ENCODE measurements at regions not wholly inside any gene's neighbourhood (a gene's known extent, or its start where the extent isn't known, plus 50 kb on each side); places are given as distances from the start of the nearest gene placed in this dataset.
A peak's percentile ranks its signal among the peaks of the same experiment; 100 is the strongest.

GRCh38 chr2:64338910-64339500, 115.0 kb upstream of the LGALSL start:
- DNase-seq (ENCODE audit: low spot score) = peak; percentile 72

GRCh38 chr2:64341461-64341860, 112.5 kb upstream of the LGALSL start:
- no peak for DNase-seq (ENCODE audit: low spot score)

GRCh38 chr2:64342195-64343099, 111.5 kb upstream of the LGALSL start:
- peak; percentile 88 for DNase-seq (ENCODE audit: low spot score)

- no peak for DNase-seq (ENCODE audit: low spot score)
Observed at GRCh38 chr2:64344999-64345576, 108.9 kb upstream of the LGALSL start.

- DNase-seq (ENCODE audit: low spot score) = no peak
Observed at GRCh38 chr2:64345998-64346397, 108.0 kb upstream of the LGALSL start.

GRCh38 chr2:64348386-64349130, 105.4 kb upstream of the LGALSL start:
- DNase-seq (ENCODE audit: low spot score) = peak; percentile 73

GRCh38 chr2:64349131-64349530, 104.8 kb upstream of the LGALSL start:
- DNase-seq (ENCODE audit: low spot score) = no peak

GRCh38 chr2:64350996-64351395, 103.0 kb upstream of the LGALSL start:
- DNase-seq (ENCODE audit: low spot score) = no peak

GRCh38 chr2:64352292-64352691, 101.7 kb upstream of the LGALSL start:
- peak; percentile 84 for DNase-seq (ENCODE audit: low spot score)

- DNase-seq (ENCODE audit: low spot score) = peak; percentile 96
Observed at GRCh38 chr2:64354857-64355680, 98.9 kb upstream of the LGALSL start.

- DNase-seq (ENCODE audit: low spot score) = no peak
Observed at GRCh38 chr2:64356906-64357305, 97.1 kb upstream of the LGALSL start.

- peak; percentile 74 for DNase-seq (ENCODE audit: low spot score)
Observed at GRCh38 chr2:64359171-64359891, 94.6 kb upstream of the LGALSL start.

- DNase-seq (ENCODE audit: low spot score) = peak; percentile 97
Observed at GRCh38 chr2:64359892-64360657, 93.9 kb upstream of the LGALSL start.

- no peak for DNase-seq (ENCODE audit: low spot score)
Observed at GRCh38 chr2:64361151-64361938, 92.6 kb upstream of the LGALSL start.

GRCh38 chr2:64362562-64363026, 91.4 kb upstream of the LGALSL start:
- DNase-seq (ENCODE audit: low spot score) = peak; percentile 96

GRCh38 chr2:64363140-64363539, 90.8 kb upstream of the LGALSL start:
- no peak for DNase-seq (ENCODE audit: low spot score)

GRCh38 chr2:64363848-64364247, 90.1 kb upstream of the LGALSL start:
- DNase-seq (ENCODE audit: low spot score) = no peak

GRCh38 chr2:64367444-64368232, 86.3 kb upstream of the LGALSL start:
- DNase-seq (ENCODE audit: low spot score) = no peak
